ENCODE measurements at regions not wholly inside any gene's neighbourhood (a gene's known extent, or its start where the extent isn't known, plus 50 kb on each side); places are given as distances from the start of the nearest gene placed in this dataset.

DNA sequence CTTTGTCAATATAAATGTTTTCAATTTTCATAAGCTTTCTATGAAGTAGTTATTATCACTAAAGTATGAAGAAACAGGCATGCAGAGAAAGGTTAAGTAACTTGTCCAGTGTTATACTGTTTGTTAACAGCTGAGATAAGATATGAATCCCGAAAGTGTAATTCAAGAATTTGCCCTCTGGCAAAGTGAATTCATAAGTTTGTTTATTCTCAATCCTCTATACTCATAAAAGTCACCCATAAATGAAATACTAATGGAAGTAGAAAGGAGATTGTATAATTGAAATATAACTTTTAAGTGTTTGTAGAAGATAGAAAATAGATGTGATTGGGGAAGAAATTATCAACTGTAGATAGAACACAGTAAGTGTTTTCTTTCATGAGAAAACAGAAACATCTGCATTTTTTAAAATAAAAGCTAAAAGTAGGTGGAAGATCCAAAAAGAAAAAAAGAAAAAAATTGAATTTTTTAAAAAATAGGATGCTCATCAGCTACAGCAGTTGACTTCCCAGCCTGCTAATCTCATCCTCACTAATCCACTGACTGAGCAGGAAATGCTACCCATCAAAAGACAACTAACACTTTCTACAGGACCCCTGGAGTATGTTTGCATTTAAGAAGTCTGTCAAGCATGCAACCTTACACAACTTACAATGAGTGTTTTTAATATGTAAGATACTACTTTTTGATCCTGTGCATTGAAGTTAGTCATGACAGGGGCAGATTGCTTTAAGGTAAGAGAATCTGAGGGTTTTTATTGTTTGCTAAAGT, 878.1 kb downstream of the SI start:
- H3K27me3 Mint-ChIP-seq (ENCODE audit: low read depth in 3 of 3): peaks cover 0 to 3% (median 0%) of the 10 kb centered on the region in 3 donors
- H3K27ac Mint-ChIP-seq: no peak overlapping the region
- H3K4me1 Mint-ChIP-seq: no peaks in the 10 kb centered on the region
- no peak overlapping the region for H3K4me3 Mint-ChIP-seq
- H3K9me3 Mint-ChIP-seq: peaks cover 5 to 46% (median 19%) of the 10 kb centered on the region in 6 donors
- DNase-seq: no peak
- H3K36me3 Mint-ChIP-seq: peaks cover 0 to 3% (median 0%) of the 10 kb centered on the region in 3 donors

DNA sequence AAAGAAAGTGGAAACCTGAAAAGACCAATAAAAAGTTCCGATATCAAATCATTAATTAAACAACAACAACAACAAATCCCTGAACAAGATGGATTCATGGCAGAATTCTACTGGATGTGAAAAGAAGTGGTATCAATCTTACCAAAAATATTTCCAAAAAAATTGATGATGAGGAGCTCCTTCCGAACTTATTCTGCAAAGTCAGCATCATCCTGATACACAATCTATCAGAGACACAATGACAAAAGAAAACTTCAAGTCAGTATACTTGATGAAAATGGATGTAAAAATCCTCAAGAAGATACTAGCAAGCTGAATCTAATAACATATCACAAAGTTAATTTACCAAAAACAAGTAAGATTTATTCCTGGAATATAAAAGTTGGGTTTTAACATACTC, 881.8 kb downstream of the SI start:
- H3K36me3 Mint-ChIP-seq: peaks cover 0 to 3% (median 0%) of the 10 kb centered on the region in 3 donors
- H3K4me1 Mint-ChIP-seq: no peaks in the 10 kb centered on the region
- H3K27me3 Mint-ChIP-seq (ENCODE audit: low read depth in 3 of 3): peaks cover 0 to 3% (median 2%) of the 10 kb centered on the region in 3 donors
- DNase-seq: no peak
- no peak overlapping the region for H3K27ac Mint-ChIP-seq
- no peak overlapping the region for H3K4me3 Mint-ChIP-seq
- H3K9me3 Mint-ChIP-seq: peaks cover 10 to 46% (median 26%) of the 10 kb centered on the region in 6 donors

DNA sequence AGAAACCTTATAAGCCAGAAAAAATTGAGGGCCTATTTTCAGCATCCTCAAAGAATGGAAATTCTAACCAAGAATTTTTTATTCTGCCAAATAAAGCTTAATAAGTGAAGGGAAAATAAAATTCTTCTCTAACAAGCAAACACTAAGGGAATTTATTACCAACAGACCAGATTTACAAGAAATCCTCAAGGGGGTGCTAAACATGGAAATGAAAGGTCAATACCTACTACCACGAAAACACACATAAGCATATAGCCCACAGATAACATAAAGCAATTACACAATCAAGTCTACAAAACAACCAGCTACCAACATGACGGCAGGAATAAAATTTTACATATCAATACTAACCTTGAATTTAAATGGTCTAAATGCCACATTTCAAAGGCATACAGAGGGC, 883.5 kb downstream of the SI start:
- H3K4me3 Mint-ChIP-seq: no peak overlapping the region
- H3K9me3 Mint-ChIP-seq: peaks cover 5 to 40% (median 24%) of the 10 kb centered on the region in 6 donors
- peaks cover 0 to 3% (median 2%) of the 10 kb centered on the region in 3 donors for H3K27me3 Mint-ChIP-seq (ENCODE audit: low read depth in 3 of 3)
- H3K4me1 Mint-ChIP-seq: no peaks in the 10 kb centered on the region
- peaks cover 0 to 3% (median 0%) of the 10 kb centered on the region in 3 donors for H3K36me3 Mint-ChIP-seq
- no peak overlapping the region for H3K27ac Mint-ChIP-seq
- DNase-seq: no peak

DNA sequence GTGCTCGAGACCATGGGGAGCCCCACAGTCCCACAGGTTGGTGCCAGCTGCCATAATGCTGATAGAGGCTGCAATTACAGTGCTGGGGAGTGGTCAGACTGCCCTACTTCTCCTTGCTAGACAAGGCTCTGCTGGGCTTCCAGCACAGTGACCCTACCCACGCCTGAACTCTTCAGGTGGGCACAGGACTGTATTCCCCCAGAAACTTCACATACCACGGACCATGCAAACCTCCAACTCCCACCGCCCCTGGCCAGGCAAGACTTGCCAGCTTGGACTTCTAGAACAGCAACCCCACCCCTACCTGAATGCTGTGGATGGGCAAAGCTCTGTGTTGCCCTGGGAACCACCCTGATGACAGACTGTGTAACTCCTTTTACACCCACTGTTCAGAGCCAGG, 885.3 kb downstream of the SI start:
- Mint-ChIP-seq H3K9me3 (peaks cover 5 to 40% (median 23%) of the 10 kb centered on the region in 6 donors), H3K27me3 (ENCODE audit: low read depth in 3 of 3) (peaks cover 0 to 3% (median 2%) of the 10 kb centered on the region in 3 donors), H3K36me3 (peaks cover 0 to 1% (median 0%) of the 10 kb centered on the region in 3 donors)

DNA sequence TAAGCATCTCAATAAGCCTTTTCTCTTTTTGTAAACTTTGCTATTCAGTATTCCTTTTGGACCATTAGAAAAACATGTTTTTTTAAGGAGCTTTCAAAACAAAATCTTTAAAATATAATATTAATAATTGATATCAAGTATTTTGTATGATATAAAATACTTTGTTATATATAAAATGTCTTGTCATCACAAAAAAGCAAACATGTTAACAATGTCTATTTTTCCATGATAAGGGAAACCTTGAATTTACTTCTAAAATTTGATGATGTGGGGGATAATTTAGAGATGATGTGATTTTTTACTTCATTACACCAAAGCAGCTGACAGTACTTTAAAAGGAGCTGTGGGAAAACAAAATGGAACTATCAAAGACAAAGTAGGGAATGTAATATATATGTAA, 887.7 kb downstream of the SI start:
- peaks cover 0 to 3% (median 2%) of the 10 kb centered on the region in 3 donors for H3K27me3 Mint-ChIP-seq (ENCODE audit: low read depth in 3 of 3)
- H3K27ac Mint-ChIP-seq: no peak overlapping the region
- H3K9me3 Mint-ChIP-seq: peaks cover 8 to 35% (median 21%) of the 10 kb centered on the region in 6 donors
- no peak for DNase-seq
- H3K4me1 Mint-ChIP-seq: no peaks in the 10 kb centered on the region
- H3K4me3 Mint-ChIP-seq: no peak overlapping the region
- no peaks in the 10 kb centered on the region for H3K36me3 Mint-ChIP-seq

More for the DNA sequence above, 885.3 kb downstream of the SI start:
- no peak overlapping the region for H3K27ac Mint-ChIP-seq
- no peak for DNase-seq
- H3K4me1 Mint-ChIP-seq: no peaks in the 10 kb centered on the region
- H3K4me3 Mint-ChIP-seq: no peak overlapping the region

DNA sequence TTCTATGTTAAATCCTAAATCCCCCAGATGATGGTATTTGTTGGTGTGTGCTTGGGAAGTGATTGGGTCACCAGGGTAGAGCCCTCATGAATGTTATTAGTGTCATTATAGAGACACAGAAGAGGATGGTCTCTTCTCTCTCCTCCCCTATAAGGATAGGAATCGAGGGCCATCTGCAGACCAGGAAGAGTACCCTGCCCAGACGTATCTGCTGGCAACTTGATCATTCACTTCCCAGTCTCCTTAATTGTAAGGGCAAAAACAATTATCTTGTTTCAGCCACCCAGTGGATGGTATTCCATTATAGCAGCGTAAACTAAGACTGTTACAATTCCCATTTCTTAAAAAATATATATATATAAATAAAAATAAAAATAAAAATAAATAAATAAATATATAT, 892.2 kb downstream of the SI start:
- Mint-ChIP-seq H3K9me3 (peaks cover 16 to 51% (median 42%) of the 10 kb centered on the region in 6 donors), H3K4me3 (no peak overlapping the region), H3K36me3 (no peaks in the 10 kb centered on the region), H3K27me3 (ENCODE audit: low read depth in 3 of 3) (peaks cover 0 to 1% (median 0%) of the 10 kb centered on the region in 3 donors), H3K4me1 (no peaks in the 10 kb centered on the region), H3K27ac (no peak overlapping the region)
- no peak for DNase-seq

DNA sequence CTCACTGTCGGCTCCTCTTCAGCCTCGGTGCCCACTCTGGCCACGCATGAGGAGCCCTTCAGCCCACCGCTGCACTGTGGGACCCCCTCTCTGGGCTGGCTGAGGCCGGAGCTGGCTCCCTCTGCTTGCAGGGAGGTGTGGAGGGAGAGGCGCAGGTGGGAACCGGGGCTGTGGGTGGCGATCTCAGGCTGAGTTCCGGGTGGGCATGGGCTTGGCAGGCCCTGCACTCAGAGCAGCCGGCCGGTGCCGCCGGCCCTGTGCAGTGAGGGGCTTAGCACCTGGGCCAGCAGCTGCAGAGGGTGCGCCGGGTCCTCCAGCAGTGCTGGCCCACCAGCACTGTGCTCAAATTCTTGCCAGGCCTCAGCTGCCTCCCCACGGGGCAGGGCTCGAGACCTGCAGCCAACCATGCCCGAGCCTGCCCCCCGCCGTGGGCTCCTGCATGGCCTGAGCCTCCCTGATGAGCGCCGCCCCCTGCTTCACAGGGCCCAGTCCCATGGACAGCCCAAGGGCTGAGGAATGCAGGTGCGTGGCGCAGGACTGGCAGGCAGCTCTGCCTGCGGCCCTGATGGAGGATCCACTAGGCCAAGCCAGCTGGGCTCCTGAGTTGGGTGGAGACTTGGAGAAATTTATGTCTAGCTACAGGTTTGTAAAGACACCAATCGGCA, 899.1 kb downstream of the SI start:
- peaks cover 15 to 46% (median 37%) of the 10 kb centered on the region in 6 donors for H3K9me3 Mint-ChIP-seq
- H3K4me3 Mint-ChIP-seq: no peak overlapping the region
- no peak for DNase-seq
- no peaks in the 10 kb centered on the region for H3K4me1 Mint-ChIP-seq
- no peak overlapping the region for H3K27ac Mint-ChIP-seq
- H3K27me3 Mint-ChIP-seq (ENCODE audit: low read depth in 3 of 3): no peaks in the 10 kb centered on the region
- no peaks in the 10 kb centered on the region for H3K36me3 Mint-ChIP-seq

DNA sequence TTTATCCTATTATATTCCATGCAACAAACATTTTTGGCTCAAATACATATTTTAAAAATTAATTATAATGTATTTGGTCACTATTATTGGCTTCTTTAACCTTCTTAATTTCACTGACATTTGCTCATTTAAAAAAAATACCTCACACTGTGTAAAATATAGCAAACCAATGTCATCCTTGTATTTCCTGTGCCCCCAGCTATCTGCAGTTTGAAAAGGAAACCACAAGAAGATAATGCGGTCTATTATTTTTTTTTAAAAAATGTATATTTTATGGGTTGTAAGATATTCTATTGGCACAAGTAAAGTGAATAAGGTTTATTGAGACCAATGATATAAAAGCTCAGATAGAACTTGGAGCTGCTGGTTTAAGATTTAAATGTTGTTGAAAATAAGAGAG, 904.2 kb downstream of the SI start:
- H3K4me1 Mint-ChIP-seq: no peaks in the 10 kb centered on the region
- peaks cover 9 to 20% (median 16%) of the 10 kb centered on the region in 6 donors for H3K9me3 Mint-ChIP-seq
- H3K4me3 Mint-ChIP-seq: no peak overlapping the region
- DNase-seq: no peak
- no peaks in the 10 kb centered on the region for H3K36me3 Mint-ChIP-seq
- no peak overlapping the region for H3K27ac Mint-ChIP-seq
- no peaks in the 10 kb centered on the region for H3K27me3 Mint-ChIP-seq (ENCODE audit: low read depth in 3 of 3)

DNA sequence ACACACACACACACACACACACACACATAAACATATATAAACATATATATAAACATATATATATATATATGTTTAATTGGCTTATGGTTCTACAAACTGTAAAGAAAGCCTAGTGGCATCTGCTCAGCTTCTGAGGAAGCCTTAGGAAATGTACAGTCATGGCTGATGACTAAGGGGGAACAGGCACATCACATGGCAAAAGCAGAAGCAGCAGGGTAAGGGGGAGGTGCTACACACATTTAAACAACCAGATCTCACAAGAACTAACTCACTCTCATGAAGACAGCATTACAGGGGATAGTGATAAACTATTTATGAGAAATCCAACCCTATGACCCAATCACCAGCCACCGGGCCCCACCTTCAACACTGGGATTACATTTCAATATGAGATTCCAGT, 922.9 kb downstream of the SI start:
- Mint-ChIP-seq H3K36me3 (peaks cover 0 to 3% (median 0%) of the 10 kb centered on the region in 3 donors), H3K9me3 (peaks cover 25 to 64% (median 35%) of the 10 kb centered on the region in 6 donors)

DNA sequence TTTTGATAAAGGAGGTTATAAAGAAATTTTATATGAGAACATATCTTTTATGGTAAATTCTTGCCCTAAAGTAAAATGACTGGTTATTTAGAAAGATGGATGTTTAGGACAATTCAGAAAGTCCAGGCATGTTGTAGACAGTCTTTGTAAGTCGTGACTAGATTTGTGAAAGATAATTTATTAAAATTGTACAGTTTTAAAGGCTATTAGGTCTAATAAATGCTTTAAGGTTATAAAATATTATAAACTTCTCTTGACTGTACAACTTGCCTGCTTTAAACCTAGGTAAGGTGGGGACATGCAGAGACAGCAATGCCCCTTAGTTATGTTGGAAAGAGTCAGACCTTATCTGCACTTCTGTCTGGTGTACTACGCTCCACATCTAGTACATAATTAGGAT, 933.5 kb downstream of the SI start:
- no peaks in the 10 kb centered on the region for H3K4me1 Mint-ChIP-seq
- no peak for DNase-seq
- H3K9me3 Mint-ChIP-seq: peaks cover 31 to 64% (median 41%) of the 10 kb centered on the region in 6 donors
- H3K36me3 Mint-ChIP-seq: no peaks in the 10 kb centered on the region
- no peak overlapping the region for H3K4me3 Mint-ChIP-seq
- H3K27me3 Mint-ChIP-seq (ENCODE audit: low read depth in 3 of 3): peaks cover 0 to 2% (median 0%) of the 10 kb centered on the region in 3 donors
- no peak overlapping the region for H3K27ac Mint-ChIP-seq

More for the DNA sequence above, 922.9 kb downstream of the SI start:
- H3K27me3 Mint-ChIP-seq (ENCODE audit: low read depth in 3 of 3): peaks cover 0 to 3% (median 0%) of the 10 kb centered on the region in 3 donors
- H3K27ac Mint-ChIP-seq: no peak overlapping the region
- no peak for DNase-seq
- no peak overlapping the region for H3K4me3 Mint-ChIP-seq
- no peaks in the 10 kb centered on the region for H3K4me1 Mint-ChIP-seq

DNA sequence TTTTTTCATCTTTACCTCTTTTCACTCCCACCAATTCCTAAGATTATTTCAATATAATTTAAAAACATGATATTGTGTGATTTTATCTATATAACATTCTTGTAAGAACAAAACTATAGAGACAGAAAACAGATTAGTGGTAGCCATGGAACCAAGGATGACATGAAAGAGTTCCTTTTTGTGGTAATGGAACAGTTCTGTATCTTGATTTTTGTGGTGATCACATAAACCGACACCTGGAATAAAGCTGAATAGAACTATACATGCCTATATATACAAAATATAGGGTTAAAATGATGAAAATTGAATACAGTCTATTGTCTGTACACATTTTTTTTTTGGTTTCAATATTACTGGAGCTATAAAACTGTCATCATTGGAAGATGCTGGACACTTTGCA, 945.4 kb downstream of the SI start:
- no peak for DNase-seq
- H3K4me1 Mint-ChIP-seq: no peaks in the 10 kb centered on the region
- H3K36me3 Mint-ChIP-seq: no peaks in the 10 kb centered on the region
- no peaks in the 10 kb centered on the region for H3K27me3 Mint-ChIP-seq (ENCODE audit: low read depth in 3 of 3)
- H3K4me3 Mint-ChIP-seq: no peak overlapping the region
- peaks cover 6 to 30% (median 23%) of the 10 kb centered on the region in 6 donors for H3K9me3 Mint-ChIP-seq
- H3K27ac Mint-ChIP-seq: no peak overlapping the region

DNA sequence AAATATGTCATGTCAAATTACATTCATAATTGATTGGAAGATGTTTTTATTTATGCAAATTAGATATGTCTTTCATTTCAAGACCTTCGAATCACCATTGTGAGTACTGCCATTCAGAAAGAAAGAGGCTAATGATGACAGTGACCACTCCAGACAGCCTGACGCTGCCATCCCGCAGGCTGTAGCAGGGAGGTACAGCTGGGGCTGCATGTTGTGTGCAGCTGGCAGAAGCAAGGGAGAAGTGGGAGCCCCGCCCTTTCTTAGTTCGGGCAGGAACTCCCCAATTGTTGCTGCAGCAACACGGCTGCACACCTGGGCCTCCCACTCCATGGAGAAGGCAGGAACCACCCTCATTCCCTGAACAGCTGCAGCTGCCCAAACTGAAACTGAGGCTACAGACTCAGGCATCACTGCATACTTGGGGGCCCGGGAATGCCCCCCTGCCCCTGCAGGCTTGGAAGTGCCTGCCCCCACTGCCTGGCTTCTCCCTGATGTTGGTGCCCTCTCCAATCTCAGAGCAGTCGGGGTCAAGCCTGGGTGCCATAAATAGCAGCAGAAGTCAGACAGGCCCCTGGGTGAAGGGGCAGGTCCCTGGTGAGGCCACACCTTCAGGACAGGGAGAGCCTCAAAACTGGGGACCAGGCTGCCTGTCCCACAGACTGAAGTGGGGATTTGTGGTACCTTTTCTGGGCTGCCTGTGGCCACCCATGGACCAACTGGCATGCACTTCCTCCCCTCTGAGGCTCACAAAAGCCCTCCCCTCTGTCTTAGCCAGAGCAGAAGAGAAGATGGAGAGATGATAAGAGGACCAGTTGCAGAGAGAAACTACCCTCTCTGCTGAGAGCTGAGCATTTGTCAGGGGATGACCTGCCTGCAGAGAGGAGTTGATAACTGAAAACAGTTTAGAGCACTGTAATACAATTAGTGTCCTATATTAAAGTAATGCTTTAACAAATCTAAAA, 964.6 kb downstream of the SI start:
- peaks cover 9 to 53% (median 33%) of the 10 kb centered on the region in 6 donors for H3K9me3 Mint-ChIP-seq
- H3K36me3 Mint-ChIP-seq: no peaks in the 10 kb centered on the region

DNA sequence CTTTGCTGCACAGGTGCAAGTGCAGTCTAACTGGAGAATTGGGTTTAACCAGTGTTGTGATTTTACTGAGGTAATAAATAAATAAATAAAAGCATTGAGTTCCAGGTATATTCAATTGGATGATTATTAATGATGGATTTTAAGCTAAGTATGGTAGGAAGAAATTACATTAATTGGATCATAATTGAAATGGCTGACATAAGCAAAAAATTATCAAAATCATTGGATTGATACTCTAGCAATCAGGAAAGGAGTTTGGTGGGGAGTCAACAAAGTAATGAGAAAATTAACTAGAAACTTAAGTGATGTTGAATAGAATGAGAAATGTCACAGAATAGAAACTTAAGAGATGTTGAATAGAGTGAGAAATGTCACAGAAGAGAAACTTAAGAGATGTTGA, 981.9 kb downstream of the SI start:
- Mint-ChIP-seq H3K36me3 (no peaks in the 10 kb centered on the region), H3K4me3 (no peak overlapping the region), H3K9me3 (peaks cover 3 to 33% (median 19%) of the 10 kb centered on the region in 6 donors), H3K27me3 (ENCODE audit: low read depth in 3 of 3) (peaks cover 0 to 1% (median 0%) of the 10 kb centered on the region in 3 donors), H3K4me1 (no peaks in the 10 kb centered on the region), H3K27ac (no peak overlapping the region)
- no peak for DNase-seq

More for the DNA sequence above, 964.6 kb downstream of the SI start:
- Mint-ChIP-seq H3K4me3 (no peak overlapping the region), H3K27me3 (ENCODE audit: low read depth in 3 of 3) (no peaks in the 10 kb centered on the region), H3K4me1 (no peaks in the 10 kb centered on the region), H3K27ac (no peak overlapping the region)
- DNase-seq: no peak
